ENCODE measurements at regions not wholly inside any gene's neighbourhood (a gene's known extent, or its start where the extent isn't known, plus 50 kb on each side); places are given as distances from the start of the nearest gene placed in this dataset.
"Not testable (repeated sequence)": the region's sequence is repeated elsewhere in the genome, so short reads cannot be mapped to it uniquely, and the experiment has no call there.

DNA sequence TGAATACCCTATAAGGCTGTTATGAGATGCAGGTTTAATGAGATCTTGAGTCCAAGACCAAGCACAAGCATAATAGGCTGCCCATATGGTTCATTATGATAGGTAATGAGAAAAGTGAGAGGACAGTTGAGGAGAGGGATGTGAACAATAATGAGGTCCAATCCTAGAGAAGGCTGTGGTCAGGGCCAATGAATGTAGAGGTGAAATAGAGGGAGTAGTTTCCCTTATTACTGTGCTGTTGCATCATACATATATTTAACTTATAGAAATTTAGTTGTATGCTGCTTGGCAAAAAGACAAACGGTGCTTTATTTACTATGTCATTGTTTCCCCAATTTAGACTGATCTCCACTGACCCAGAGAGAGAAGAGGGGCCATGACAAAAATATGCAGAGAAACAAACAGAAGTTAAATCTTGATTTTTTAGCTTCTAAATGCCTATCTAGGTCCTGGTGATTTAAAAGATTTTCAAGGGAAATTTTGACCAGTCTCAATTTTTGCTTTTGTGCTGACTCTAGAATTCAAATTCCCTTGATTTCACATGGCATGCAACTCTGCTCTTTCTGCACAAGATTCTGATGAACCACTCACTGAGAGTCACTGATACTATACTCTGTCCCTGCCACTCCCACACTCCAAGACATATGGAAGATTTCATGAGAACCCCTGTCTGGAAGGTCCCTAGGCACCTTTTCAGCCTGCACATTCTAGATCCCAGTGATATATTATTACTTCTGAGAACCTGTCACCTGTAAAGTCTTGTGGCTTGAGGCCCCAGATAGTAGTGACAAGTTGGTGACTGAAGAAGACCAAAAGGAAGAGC is 159.7 kb downstream of the VSIG4 start:
- no peaks in the 10 kb centered on the region for H3K27me3 Mint-ChIP-seq

DNA sequence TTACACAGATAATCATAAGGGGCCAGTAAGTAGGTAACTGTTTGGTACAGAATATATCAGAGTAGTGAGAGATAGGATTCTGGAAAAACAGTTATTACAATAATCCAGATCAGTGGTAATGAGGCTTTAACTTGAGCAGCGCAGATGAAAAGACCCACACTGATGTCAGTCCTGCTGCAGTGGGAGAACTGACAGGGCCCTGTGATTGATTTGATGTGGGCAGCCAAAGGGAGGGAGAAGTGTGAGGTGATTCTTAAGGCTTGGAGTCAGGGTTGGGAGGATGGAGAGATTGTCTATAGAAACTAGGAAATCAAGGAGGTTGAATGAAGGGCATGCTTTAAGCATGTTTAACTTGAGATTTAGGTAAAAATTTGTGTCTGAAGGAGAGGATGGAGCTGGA is 161.4 kb downstream of the VSIG4 start:
- Mint-ChIP-seq H3K27ac (no peak overlapping the region), H3K36me3 (ENCODE audit: low read depth) (no peaks in the 10 kb centered on the region), H3K4me3 (no peak overlapping the region), H3K4me1 (peaks cover under 1% of the 10 kb centered on the region), H3K27me3 (no peaks in the 10 kb centered on the region), H3K9me3 (no peaks in the 10 kb centered on the region)
- intact Hi-C loops (cut with micrococcal nuclease), result no loop called here
- TF ChIP-seq, protein P1, sequence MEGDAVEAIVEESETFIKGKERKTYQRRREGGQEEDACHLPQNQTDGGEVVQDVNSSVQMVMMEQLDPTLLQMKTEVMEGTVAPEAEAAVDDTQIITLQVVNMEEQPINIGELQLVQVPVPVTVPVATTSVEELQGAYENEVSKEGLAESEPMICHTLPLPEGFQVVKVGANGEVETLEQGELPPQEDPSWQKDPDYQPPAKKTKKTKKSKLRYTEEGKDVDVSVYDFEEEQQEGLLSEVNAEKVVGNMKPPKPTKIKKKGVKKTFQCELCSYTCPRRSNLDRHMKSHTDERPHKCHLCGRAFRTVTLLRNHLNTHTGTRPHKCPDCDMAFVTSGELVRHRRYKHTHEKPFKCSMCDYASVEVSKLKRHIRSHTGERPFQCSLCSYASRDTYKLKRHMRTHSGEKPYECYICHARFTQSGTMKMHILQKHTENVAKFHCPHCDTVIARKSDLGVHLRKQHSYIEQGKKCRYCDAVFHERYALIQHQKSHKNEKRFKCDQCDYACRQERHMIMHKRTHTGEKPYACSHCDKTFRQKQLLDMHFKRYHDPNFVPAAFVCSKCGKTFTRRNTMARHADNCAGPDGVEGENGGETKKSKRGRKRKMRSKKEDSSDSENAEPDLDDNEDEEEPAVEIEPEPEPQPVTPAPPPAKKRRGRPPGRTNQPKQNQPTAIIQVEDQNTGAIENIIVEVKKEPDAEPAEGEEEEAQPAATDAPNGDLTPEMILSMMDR (IDR thresholded peaks at IDR 0.05), result no peak
- CTCF ChIA-PET, result no interaction called here
- POLR2A ChIA-PET, result no interaction called here
- DNase-seq (no peak), ATAC-seq (ENCODE audit: low read depth) (no peak)

More for the DNA sequence above, 159.7 kb downstream of the VSIG4 start:
- Mint-ChIP-seq H3K4me1 (peaks cover 2% of the 10 kb centered on the region), H3K4me3 (no peak overlapping the region), H3K36me3 (ENCODE audit: low read depth) (no peaks in the 10 kb centered on the region), H3K9me3 (no peaks in the 10 kb centered on the region), H3K27ac (no peak overlapping the region)
- intact Hi-C loops (cut with micrococcal nuclease), result no loop called here
- ATAC-seq (ENCODE audit: low read depth), result no peak
- CTCF ChIA-PET, result no interaction called here
- no peak for DNase-seq
- TF ChIP-seq, protein P1 (IDR thresholded peaks at IDR 0.05), result no peak
- POLR2A ChIA-PET, result no interaction called here

- ChIA-PET POLR2A (no interaction called here), CTCF (no interaction called here)
- Mint-ChIP-seq H3K4me1 (no peaks in the 10 kb centered on the region), H3K9me3 (no peaks in the 10 kb centered on the region), H3K4me3 (no peak overlapping the region), H3K27me3 (no peaks in the 10 kb centered on the region), H3K27ac (no peak overlapping the region), H3K36me3 (ENCODE audit: low read depth) (no peaks in the 10 kb centered on the region)
- ATAC-seq (ENCODE audit: low read depth) (no peak), DNase-seq (no peak)
- intact Hi-C loops (cut with micrococcal nuclease), result no loop called here
- TF ChIP-seq, protein P1 (IDR thresholded peaks at IDR 0.05), result no peak
Measured at GRCh38 chrX:65877953-65878352, 161.9 kb downstream of the VSIG4 start.

GRCh38 chrX:65875614-65876013 is 164.3 kb downstream of the VSIG4 start:
- H3K9me3 Mint-ChIP-seq; H3K36me3 Mint-ChIP-seq (ENCODE audit: low read depth); H3K4me3 Mint-ChIP-seq; DNase-seq; POLR2A ChIA-PET; ATAC-seq (ENCODE audit: low read depth); CTCF ChIA-PET; H3K27ac Mint-ChIP-seq; intact Hi-C loops (cut with micrococcal nuclease); H3K27me3 Mint-ChIP-seq: not testable (repeated sequence)
- peaks cover 14% of the 10 kb centered on the region for H3K4me1 Mint-ChIP-seq

DNA sequence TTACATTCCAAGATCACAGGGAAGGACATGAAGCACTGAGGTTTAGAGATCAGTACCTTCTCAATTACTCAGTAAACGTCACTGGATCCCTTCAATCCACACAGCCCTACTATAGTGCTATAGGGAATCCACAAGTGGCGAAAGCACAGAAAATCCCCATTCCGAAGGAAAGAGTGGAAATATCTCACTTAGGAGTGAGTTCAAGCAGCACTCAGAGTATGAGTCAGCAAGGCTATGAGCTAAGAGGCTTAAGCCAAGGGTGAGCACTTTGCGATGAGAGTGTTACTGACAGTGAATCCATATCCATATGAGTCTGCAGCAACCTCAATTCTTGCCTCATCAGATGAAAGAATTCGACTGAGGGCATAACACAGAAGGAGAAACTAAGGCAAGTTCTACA is 165.1 kb downstream of the VSIG4 start:
- Mint-ChIP-seq H3K4me3 (no peak overlapping the region), H3K27ac (no peak overlapping the region), H3K27me3 (no peaks in the 10 kb centered on the region), H3K4me1 (peaks cover 14% of the 10 kb centered on the region), H3K9me3 (no peaks in the 10 kb centered on the region), H3K36me3 (ENCODE audit: low read depth) (no peaks in the 10 kb centered on the region)
- ATAC-seq (ENCODE audit: low read depth) (no peak), DNase-seq (no peak)
- POLR2A ChIA-PET, result no interaction called here
- CTCF ChIA-PET, result no interaction called here
- TF ChIP-seq, protein P1 (IDR thresholded peaks at IDR 0.05), result no peak
- intact Hi-C loops (cut with micrococcal nuclease), result no loop called here

GRCh38 chrX:65874110-65874509 is 165.8 kb downstream of the VSIG4 start:
- Mint-ChIP-seq H3K36me3 (ENCODE audit: low read depth) (no peaks in the 10 kb centered on the region), H3K27ac (no peak overlapping the region), H3K4me1 (peaks cover 14% of the 10 kb centered on the region), H3K4me3 (no peak overlapping the region), H3K27me3 (no peaks in the 10 kb centered on the region), H3K9me3 (no peaks in the 10 kb centered on the region)
- DNase-seq (no peak), ATAC-seq (ENCODE audit: low read depth) (no peak)
- POLR2A ChIA-PET, result no interaction called here
- CTCF ChIA-PET, result no interaction called here
- TF ChIP-seq, protein P1 (IDR thresholded peaks at IDR 0.05), result no peak
- intact Hi-C loops (cut with micrococcal nuclease), result no loop called here

Data from activated B cell treated with CpG ODN at 0.5 μM for 24 hours (primary cell).